ENCODE measurements at regions not wholly inside any gene's neighbourhood (a gene's known extent, or its start where the extent isn't known, plus 50 kb on each side); places are given as distances from the start of the nearest gene placed in this dataset.

GRCh38 chr9:671997-672396, 169.5 kb upstream of the DMRT1 start:
- no peak overlapping the region for H2BK12ac ChIP-seq (ENCODE audit: low read depth, low read length)
- no peak overlapping the region for H2BK120ac ChIP-seq (replicated peaks; ENCODE audit: low read depth, low read length)
- H3K9ac ChIP-seq (replicated peaks in 1 of 4; ENCODE audit: extremely low read depth in 1 of 4, low read depth in 3 of 4, low read length in 3 of 4): no peak overlapping the region
- no peak overlapping the region for H3K4ac ChIP-seq (replicated peaks; ENCODE audit: insufficient read length, low read depth, low read length)
- no peaks in the 10 kb centered on the region; a peak in 1 of 4 replicates for H3K9me3 ChIP-seq (ENCODE audit: insufficient read depth in 2 of 2, low read depth in 1 of 2, low read length in 1 of 2)
- no peak overlapping the region for H4K8ac ChIP-seq (ENCODE audit: extremely low read depth, insufficient read depth, low read length)
- POLR2A ChIA-PET (ENCODE audit: partially characterized antibody): no interaction called here
- no peak overlapping the region for H3K4me3 ChIP-seq (ENCODE audit: extremely low read depth in 1 of 4, insufficient read depth in 2 of 4, low read depth in 3 of 4, low read length in 4 of 4)
- DNase-seq (ENCODE audit: low read depth in 1 of 2, low spot score in 2 of 2) (no peak), FAIRE-seq (no peak)
- CTCF ChIA-PET (ENCODE audit: partially characterized antibody): interaction anchor here (0.6 to 1.6 kb wide), 4 partner anchors 10 to 323 kb away, joined by 3 to 5 read pairs (median 3); no protein-coding TSS in a partner anchor
- no peak overlapping the region for H2BK15ac ChIP-seq (ENCODE audit: low read length)
- no peak overlapping the region for H4K91ac ChIP-seq (replicated peaks; ENCODE audit: insufficient read length, low read length)
- no peaks in the 10 kb centered on the region for H3K23me2 ChIP-seq (ENCODE audit: low read depth, low read length)
- no peak overlapping the region for H3K18ac ChIP-seq (ENCODE audit: extremely low read depth, low read length)
- no peak overlapping the region for H3K14ac ChIP-seq (ENCODE audit: insufficient read length)
- no peak overlapping the region for H2AK5ac ChIP-seq (ENCODE audit: low read depth, low read length)
- H3K23ac ChIP-seq (ENCODE audit: insufficient read length): no peak overlapping the region
- WGBS, 2 experiments (ENCODE audit: extremely low coverage in 1 of 2, insufficient coverage in 1 of 2, insufficient read length in 1 of 2, insufficient replicate concordance in 2 of 2, low coverage in 1 of 2, low lambda C conversion rate in 2 of 2, missing lambda C conversion rate in 1 of 2): 98% methylated on average over 2 of the region's 2 CpGs; no CpG with 5 or more reads in 1 of the 2 experiments
- H3K56ac ChIP-seq (replicated peaks; ENCODE audit: insufficient read length, low read depth, low read length): no peak overlapping the region
- peaks cover 5 to 8% (median 7%) of the 10 kb centered on the region in 4 experiments; a peak in 6 of 7 replicates for H3K4me1 ChIP-seq (replicated peaks in 1 of 4; ENCODE audit: control insufficient read depth in 3 of 4, insufficient read depth in 4 of 4, low read length in 3 of 4)
- no peak overlapping the region for H2BK5ac ChIP-seq (ENCODE audit: low read depth, low read length)
- H4K20me1 ChIP-seq (replicated peaks in 1 of 2; ENCODE audit: control insufficient read depth in 1 of 2, insufficient read depth in 2 of 2, low read length in 2 of 2): no peaks in the 10 kb centered on the region
- H2AFZ ChIP-seq (ENCODE audit: low read length): no peak overlapping the region
- 0 out of 4 replicates have a peak, but pooled peaks cover 0 to 8% of the 10 kb centered on the region in 2 experiments for H3K79me2 ChIP-seq (ENCODE audit: control insufficient read depth in 1 of 2, insufficient read depth in 2 of 2, low read length in 2 of 2)
- H3K36me3 ChIP-seq (ENCODE audit: control insufficient read depth in 2 of 4, insufficient read depth in 4 of 4, low read length in 3 of 4): no peaks in the 10 kb centered on the region
- no peak overlapping the region for H2BK20ac ChIP-seq (ENCODE audit: low read length)
- no peak overlapping the region for H3K4me2 ChIP-seq (ENCODE audit: insufficient read depth in 1 of 2, low read depth in 2 of 2, low read length in 2 of 2)
- no peaks in the 10 kb centered on the region for H3K27me3 ChIP-seq (replicated peaks in 1 of 4; ENCODE audit: control insufficient read depth in 3 of 4, extremely low read depth in 1 of 4, insufficient read depth in 3 of 4, low read length in 3 of 4)
- H4K5ac ChIP-seq (ENCODE audit: insufficient read length, low read depth, low read length): no peak overlapping the region
- H3K79me1 ChIP-seq (ENCODE audit: low read depth, low read length): no peaks in the 10 kb centered on the region
- H3K27ac ChIP-seq (ENCODE audit: low read depth, low read length): no peak overlapping the region
- TF ChIP-seq KDM5A (IDR thresholded peaks at IDR 0.05; ENCODE audit: low read length): no peak
- no peak for TF ChIP-seq ASH2L (IDR thresholded peaks at IDR 0.05; ENCODE audit: low read length)
- no peak for TF ChIP-seq YY1 (IDR thresholded peaks at IDR 0.05; ENCODE audit: low read depth, low read length)
- TF ChIP-seq JUN (IDR thresholded peaks at IDR 0.05; ENCODE audit: low read depth, low read length): no peak
- no peak for TF ChIP-seq CHD1 (IDR thresholded peaks at IDR 0.05; ENCODE audit: low read depth, low read length)
- no peak for TF ChIP-seq BCL11A (IDR thresholded peaks at IDR 0.05; ENCODE audit: low read depth in 2 of 2, low read length in 2 of 2)
- TF ChIP-seq KDM1A (IDR thresholded peaks at IDR 0.05; ENCODE audit: borderline replicate concordance, low read length): no peak
- no peak for TF ChIP-seq NRF1 (IDR thresholded peaks at IDR 0.05; ENCODE audit: low read depth, low read length)
- TF ChIP-seq SP1 (IDR thresholded peaks at IDR 0.05; ENCODE audit: low read depth, low read length): no peak
- TF ChIP-seq, protein P1, sequence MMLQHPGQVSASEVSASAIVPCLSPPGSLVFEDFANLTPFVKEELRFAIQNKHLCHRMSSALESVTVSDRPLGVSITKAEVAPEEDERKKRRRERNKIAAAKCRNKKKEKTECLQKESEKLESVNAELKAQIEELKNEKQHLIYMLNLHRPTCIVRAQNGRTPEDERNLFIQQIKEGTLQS (IDR thresholded peaks at IDR 0.05; ENCODE audit: insufficient read depth, low read depth, low read length): no peak
- no peak for TF ChIP-seq GTF2F1 (IDR thresholded peaks at IDR 0.05; ENCODE audit: borderline replicate concordance, low read depth, low read length)
- TF ChIP-seq JUND (IDR thresholded peaks at IDR 0.05; ENCODE audit: low read length): no peak
- no peak for TF ChIP-seq SP2 (IDR thresholded peaks at IDR 0.05; ENCODE audit: low read length)
- TF ChIP-seq SIX5 (IDR thresholded peaks at IDR 0.05; ENCODE audit: low read depth, low read length): no peak
- TF ChIP-seq EZH2 (IDR thresholded peaks at IDR 0.05; ENCODE audit: low read depth, low read length, severe bottlenecking): no peak
- no peak for TF ChIP-seq GABPA (IDR thresholded peaks at IDR 0.05; ENCODE audit: borderline replicate concordance, insufficient read depth, low read length)

Data from H1 (cell line).